ENCODE measurements at regions not wholly inside any gene's neighbourhood (a gene's known extent, or its start where the extent isn't known, plus 50 kb on each side); places are given as distances from the start of the nearest gene placed in this dataset.

DNA sequence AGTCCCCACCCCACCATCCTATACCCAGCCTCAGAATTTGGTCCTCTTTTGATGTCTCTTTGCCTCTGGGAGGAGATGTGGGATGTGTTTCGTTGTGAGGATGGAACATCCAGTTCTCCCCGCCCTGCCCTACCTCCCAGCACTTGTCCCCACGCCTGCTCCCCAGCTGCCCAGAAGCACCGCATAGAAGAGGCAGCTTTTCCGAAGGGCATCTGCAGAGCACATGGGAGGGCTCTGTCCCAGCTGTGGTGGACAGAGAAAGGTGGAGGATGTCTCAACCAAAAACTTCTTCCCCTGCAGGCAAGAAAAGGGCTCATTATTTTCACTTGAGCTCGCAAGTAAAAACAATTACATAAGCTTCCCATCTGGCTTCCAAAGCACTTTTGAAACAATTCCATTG, 302.6 kb downstream of the PCNX1 start:
- no peak overlapping the region for H3K27ac ChIP-seq
- DNase-seq (ENCODE audit: low spot score), result no peak
- POLR2A ChIA-PET (ENCODE audit: low non-redundant PET), result no interaction called here
- CTCF ChIA-PET, result interaction anchor here (0.6 kb wide), 1 partner anchor 89 kb away, joined by 3 read pairs; no protein-coding TSS in a partner anchor
- TF ChIP-seq, protein P1, sequence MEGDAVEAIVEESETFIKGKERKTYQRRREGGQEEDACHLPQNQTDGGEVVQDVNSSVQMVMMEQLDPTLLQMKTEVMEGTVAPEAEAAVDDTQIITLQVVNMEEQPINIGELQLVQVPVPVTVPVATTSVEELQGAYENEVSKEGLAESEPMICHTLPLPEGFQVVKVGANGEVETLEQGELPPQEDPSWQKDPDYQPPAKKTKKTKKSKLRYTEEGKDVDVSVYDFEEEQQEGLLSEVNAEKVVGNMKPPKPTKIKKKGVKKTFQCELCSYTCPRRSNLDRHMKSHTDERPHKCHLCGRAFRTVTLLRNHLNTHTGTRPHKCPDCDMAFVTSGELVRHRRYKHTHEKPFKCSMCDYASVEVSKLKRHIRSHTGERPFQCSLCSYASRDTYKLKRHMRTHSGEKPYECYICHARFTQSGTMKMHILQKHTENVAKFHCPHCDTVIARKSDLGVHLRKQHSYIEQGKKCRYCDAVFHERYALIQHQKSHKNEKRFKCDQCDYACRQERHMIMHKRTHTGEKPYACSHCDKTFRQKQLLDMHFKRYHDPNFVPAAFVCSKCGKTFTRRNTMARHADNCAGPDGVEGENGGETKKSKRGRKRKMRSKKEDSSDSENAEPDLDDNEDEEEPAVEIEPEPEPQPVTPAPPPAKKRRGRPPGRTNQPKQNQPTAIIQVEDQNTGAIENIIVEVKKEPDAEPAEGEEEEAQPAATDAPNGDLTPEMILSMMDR (conservative IDR thresholded peaks at IDR 0.05; ENCODE audit: low read depth), result no peak

DNA sequence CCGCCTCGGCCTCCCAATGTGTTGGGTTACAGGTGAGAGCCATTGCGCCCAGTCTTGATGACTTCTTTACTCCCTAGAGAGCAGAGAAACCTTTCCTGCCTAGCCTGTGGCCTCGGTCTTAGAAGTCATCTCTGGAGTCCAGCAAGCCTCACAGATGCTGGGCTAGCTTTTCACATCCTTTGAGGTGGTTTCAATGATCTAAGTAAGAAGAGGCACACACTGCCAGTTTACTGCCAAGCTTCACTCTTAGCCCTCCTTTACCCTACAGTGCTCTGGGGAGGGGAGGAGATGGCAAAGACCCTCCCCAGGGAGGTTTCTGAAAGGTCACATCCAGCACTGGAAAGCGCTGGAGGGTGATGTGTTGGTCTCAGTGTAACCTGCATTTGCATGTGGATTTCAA, 304.8 kb downstream of the PCNX1 start:
- ChIA-PET POLR2A (ENCODE audit: low non-redundant PET) (no interaction called here), CTCF (no interaction called here)
- H3K27ac ChIP-seq, result no peak overlapping the region
- no peak for DNase-seq (ENCODE audit: low spot score)
- TF ChIP-seq, protein P1 (conservative IDR thresholded peaks at IDR 0.05; ENCODE audit: low read depth), result no peak

DNA sequence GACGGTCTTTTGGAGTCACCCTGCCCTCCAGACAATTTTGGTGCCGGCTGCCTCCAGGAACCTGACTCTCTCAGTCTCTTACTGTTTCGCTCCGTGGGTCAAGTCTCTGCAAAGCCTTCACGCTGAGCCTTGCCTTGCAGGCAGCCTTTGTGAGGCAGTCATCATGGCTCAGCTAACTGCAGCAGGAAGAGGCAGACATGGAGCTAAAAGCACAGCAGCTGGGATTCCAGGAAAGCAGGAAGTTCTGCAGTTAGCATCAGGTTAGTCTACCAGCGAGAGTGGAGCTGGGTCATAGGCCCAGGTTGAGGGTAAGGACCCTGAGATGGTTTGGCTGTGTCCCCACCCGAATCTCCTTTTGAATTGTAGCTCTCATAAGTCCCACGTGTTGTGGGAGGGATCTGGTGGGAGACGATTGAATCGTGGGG, 305.4 kb downstream of the PCNX1 start:
- TF ChIP-seq, protein P1 (conservative IDR thresholded peaks at IDR 0.05; ENCODE audit: low read depth), result no peak
- ChIA-PET POLR2A (ENCODE audit: low non-redundant PET) (no interaction called here), CTCF (no interaction called here)
- H3K27ac ChIP-seq, result no peak overlapping the region
- no peak for DNase-seq (ENCODE audit: low spot score)

DNA sequence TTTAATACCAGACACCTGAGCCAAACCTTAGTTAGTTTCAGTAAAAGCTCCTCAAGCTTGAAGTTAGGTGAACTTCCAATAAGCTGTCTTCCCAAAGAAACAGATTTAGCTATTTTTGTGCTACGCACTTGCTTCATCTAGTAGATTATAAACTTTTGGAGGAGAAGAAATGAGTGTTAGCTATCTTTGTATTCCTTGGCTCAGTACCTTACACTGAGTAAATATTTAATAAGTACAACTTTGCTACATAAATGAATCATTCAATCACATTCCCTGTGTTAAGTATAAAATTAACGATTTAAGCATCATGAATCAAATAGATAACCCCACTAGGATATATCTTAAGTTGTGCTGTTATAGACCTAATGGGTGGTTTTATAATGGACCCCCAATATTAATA, 307.0 kb downstream of the PCNX1 start:
- DNase-seq (ENCODE audit: low spot score), result no peak
- TF ChIP-seq, protein P1 (conservative IDR thresholded peaks at IDR 0.05; ENCODE audit: low read depth), result no peak
- H3K27ac ChIP-seq, result no peak overlapping the region
- ChIA-PET POLR2A (ENCODE audit: low non-redundant PET) (no interaction called here), CTCF (interaction anchor here (0.6 to 0.7 kb wide), 2 partner anchors 11 to 324 kb away, joined by 3 to 5 read pairs; no protein-coding TSS in a partner anchor)

DNA sequence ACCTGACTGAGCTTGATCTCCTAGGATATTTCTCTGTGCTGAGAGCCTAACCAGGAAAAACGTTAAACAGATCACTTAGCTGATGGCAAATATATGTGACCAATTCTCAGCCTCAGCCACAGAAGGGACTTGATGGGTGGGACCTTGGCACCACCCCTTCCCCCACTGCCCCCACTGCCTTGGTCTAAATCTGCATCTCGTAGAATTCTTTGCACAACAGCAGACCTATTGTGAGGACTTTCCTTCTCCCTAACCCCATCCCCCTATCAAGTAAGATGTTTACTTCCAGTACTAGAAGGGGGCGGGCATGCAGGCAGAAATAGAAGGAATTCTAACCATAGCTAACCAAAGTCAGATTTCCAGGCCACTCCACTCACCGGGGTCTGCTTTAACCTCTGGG, 313.2 kb downstream of the PCNX1 start:
- DNase-seq (ENCODE audit: low spot score), result no peak
- CTCF ChIA-PET, result no interaction called here
- POLR2A ChIA-PET (ENCODE audit: low non-redundant PET), result no interaction called here
- H3K27ac ChIP-seq, result no peak overlapping the region
- TF ChIP-seq, protein P1 (conservative IDR thresholded peaks at IDR 0.05; ENCODE audit: low read depth), result no peak

DNA sequence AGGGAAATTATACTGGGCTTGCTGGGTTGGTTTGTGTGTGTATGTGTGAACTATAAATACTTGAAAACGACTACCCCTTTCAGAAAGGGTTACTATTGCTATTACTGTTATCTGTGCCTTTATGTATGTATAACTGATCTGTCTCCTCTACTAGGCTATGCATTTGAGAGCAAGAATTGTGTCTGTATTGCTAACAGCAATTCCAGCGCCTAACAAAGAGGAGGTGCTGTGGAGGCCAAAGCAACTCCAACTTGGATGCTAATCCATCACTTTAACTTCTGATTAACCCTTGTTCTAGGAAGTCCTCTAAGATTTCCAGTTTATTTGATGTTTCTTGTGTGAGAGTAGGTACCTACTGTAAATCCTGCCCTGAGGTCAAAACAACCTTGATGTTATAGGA, 313.9 kb downstream of the PCNX1 start:
- POLR2A ChIA-PET (ENCODE audit: low non-redundant PET), result no interaction called here
- TF ChIP-seq, protein P1 (conservative IDR thresholded peaks at IDR 0.05; ENCODE audit: low read depth), result no peak
- CTCF ChIA-PET, result no interaction called here
- DNase-seq (ENCODE audit: low spot score), result no peak
- no peak overlapping the region for H3K27ac ChIP-seq

DNA sequence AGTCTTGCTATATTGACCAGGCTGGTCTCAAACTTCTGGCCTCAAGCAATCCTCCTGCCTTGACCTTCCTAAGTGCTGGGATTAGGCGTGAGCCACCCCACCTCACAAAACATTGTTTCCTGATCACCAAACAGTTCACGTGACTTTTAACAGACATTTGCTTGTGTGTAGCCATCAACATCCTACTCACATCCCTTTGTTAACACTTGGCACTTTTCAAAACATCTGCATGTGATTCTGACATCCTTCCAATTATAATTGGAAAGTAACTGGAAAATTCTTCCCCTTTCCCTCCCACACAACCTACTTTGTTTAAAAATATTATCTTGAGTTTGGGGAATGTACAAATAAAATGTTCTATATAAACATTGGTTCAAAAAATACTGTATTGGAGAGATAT, 317.9 kb downstream of the PCNX1 start:
- TF ChIP-seq, protein P1 (conservative IDR thresholded peaks at IDR 0.05; ENCODE audit: low read depth), result no peak
- no peak for DNase-seq (ENCODE audit: low spot score)
- H3K27ac ChIP-seq, result no peak overlapping the region
- ChIA-PET CTCF (interaction anchor here (0.5 kb wide), 1 partner anchor 11 kb away, joined by 3 read pairs; no protein-coding TSS in a partner anchor), POLR2A (ENCODE audit: low non-redundant PET) (no interaction called here)
